ENCODE measurements at regions not wholly inside any gene's neighbourhood (a gene's known extent, or its start where the extent isn't known, plus 50 kb on each side); places are given as distances from the start of the nearest gene placed in this dataset.

GRCh38 chr14:40417777-40418401 is 985.7 kb upstream of the FBXO33 start:
- Histone ChIP-seq H3K4me1 (no peaks in the 10 kb centered on the region), H3K4me3 (peak overlapping the region in 1 of 12 donors; percentile 31), H3K27me3 (no peaks in the 10 kb centered on the region), H3K9me3 (no peaks in the 10 kb centered on the region), H3K27ac (no peak overlapping the region), H3K36me3 (no peaks in the 10 kb centered on the region)
- ATAC-seq: no peak
- DNase-seq: no peak
- WGBS, 4 donors: 35 to 49% (median 38%) methylated on average over 6 of the region's 6 CpGs
- TF ChIP-seq, protein P1, sequence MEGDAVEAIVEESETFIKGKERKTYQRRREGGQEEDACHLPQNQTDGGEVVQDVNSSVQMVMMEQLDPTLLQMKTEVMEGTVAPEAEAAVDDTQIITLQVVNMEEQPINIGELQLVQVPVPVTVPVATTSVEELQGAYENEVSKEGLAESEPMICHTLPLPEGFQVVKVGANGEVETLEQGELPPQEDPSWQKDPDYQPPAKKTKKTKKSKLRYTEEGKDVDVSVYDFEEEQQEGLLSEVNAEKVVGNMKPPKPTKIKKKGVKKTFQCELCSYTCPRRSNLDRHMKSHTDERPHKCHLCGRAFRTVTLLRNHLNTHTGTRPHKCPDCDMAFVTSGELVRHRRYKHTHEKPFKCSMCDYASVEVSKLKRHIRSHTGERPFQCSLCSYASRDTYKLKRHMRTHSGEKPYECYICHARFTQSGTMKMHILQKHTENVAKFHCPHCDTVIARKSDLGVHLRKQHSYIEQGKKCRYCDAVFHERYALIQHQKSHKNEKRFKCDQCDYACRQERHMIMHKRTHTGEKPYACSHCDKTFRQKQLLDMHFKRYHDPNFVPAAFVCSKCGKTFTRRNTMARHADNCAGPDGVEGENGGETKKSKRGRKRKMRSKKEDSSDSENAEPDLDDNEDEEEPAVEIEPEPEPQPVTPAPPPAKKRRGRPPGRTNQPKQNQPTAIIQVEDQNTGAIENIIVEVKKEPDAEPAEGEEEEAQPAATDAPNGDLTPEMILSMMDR (IDR thresholded peaks at IDR 0.05): peak in 11 of 12 donors; percentile 34 to 60 (median 46)
- no peak for TF ChIP-seq POLR2A (IDR thresholded peaks at IDR 0.05)
- intact Hi-C loops (cut with DNase I): no loop called here

GRCh38 chr14:40416565-40416964 is 984.3 kb upstream of the FBXO33 start:
- DNase-seq: no peak
- no peaks in the 10 kb centered on the region for H3K27me3 ChIP-seq
- TF ChIP-seq, protein P1 (IDR thresholded peaks at IDR 0.05): no peak
- TF ChIP-seq POLR2A (IDR thresholded peaks at IDR 0.05): no peak
- no peaks in the 10 kb centered on the region for H3K4me1 ChIP-seq
- H3K27ac ChIP-seq: no peak overlapping the region
- ATAC-seq: no peak
- H3K9me3 ChIP-seq: no peaks in the 10 kb centered on the region
- no peak overlapping the region for H3K4me3 ChIP-seq
- no peaks in the 10 kb centered on the region for H3K36me3 ChIP-seq
- 38 to 51% (median 41%) methylated on average over 2 of the region's 2 CpGs for whole genome bisulfite sequencing, 4 donors
- intact Hi-C loops (cut with DNase I): no loop called here

GRCh38 chr14:40414386-40414785 is 982.2 kb upstream of the FBXO33 start:
- no peak overlapping the region for H3K4me3 ChIP-seq
- WGBS, 4 donors: 25 to 47% (median 32%) methylated on average over 2 of the region's 2 CpGs
- no peaks in the 10 kb centered on the region for H3K4me1 ChIP-seq
- intact Hi-C loops (cut with DNase I): no loop called here
- H3K27me3 ChIP-seq: no peaks in the 10 kb centered on the region
- no peaks in the 10 kb centered on the region for H3K36me3 ChIP-seq
- TF ChIP-seq POLR2A (IDR thresholded peaks at IDR 0.05): no peak
- TF ChIP-seq, protein P1 (IDR thresholded peaks at IDR 0.05): no peak
- H3K27ac ChIP-seq: no peak overlapping the region
- DNase-seq (no peak), ATAC-seq (no peak)
- H3K9me3 ChIP-seq: no peaks in the 10 kb centered on the region

GRCh38 chr14:40413136-40413535 is 980.9 kb upstream of the FBXO33 start:
- no peak for TF ChIP-seq POLR2A (IDR thresholded peaks at IDR 0.05)
- TF ChIP-seq, protein P1 (IDR thresholded peaks at IDR 0.05): no peak
- Histone ChIP-seq H3K27ac (no peak overlapping the region), H3K27me3 (no peaks in the 10 kb centered on the region), H3K9me3 (peaks cover 0 to 8% (median 3%) of the 10 kb centered on the region in 12 donors), H3K4me1 (no peaks in the 10 kb centered on the region), H3K4me3 (no peak overlapping the region), H3K36me3 (no peaks in the 10 kb centered on the region)
- DNase-seq (no peak), ATAC-seq (no peak)
- intact Hi-C loops (cut with DNase I): no loop called here
- 40 to 54% (median 47%) methylated on average over 4 of the region's 4 CpGs for WGBS, 4 donors
